ENCODE measurements at regions not wholly inside any gene's neighbourhood (a gene's known extent, or its start where the extent isn't known, plus 50 kb on each side); places are given as distances from the start of the nearest gene placed in this dataset.

GRCh38 chr1:22287273-22287672 lies 144.4 kb upstream of the WNT4 start:
- H3K9me3 ChIP-seq = no peaks in the 10 kb centered on the region
- peaks cover 0 to 5% (median 2%) of the 10 kb centered on the region in 4 donors for H3K4me1 ChIP-seq
- WGBS, 2 donors (ENCODE audit: low coverage in 1 of 2) = 67% methylated on average over 3 of the region's 3 CpGs
- H3K36me3 ChIP-seq = no peaks in the 10 kb centered on the region
- TF ChIP-seq CTCF (IDR thresholded peaks at IDR 0.05) = no peak
- TF ChIP-seq EP300 (IDR thresholded peaks at IDR 0.05; ENCODE audit: low read depth) = no peak
- TF ChIP-seq POLR2A (IDR thresholded peaks at IDR 0.05) = no peak
- no peak for TF ChIP-seq POLR2AphosphoS5 (IDR thresholded peaks at IDR 0.05)
- intact Hi-C loops (cut with DNase I; ENCODE audit: low total_unique reads) = no loop called here
- H3K27ac ChIP-seq = no peak overlapping the region
- no peak for DNase-seq
- no peak overlapping the region for H3K4me3 ChIP-seq
- no peaks in the 10 kb centered on the region for H3K27me3 ChIP-seq
- in situ Hi-C loops (cut with MboI; ENCODE audit: low pct_ligation_motif_present in 1 of 4, low pct_unique_long_range_greater_than_20kb in 1 of 4, low sequenced_read_pairs in 3 of 4) = loop anchor here in 1 of 4 donors (10.0 kb wide), 1 partner anchor 152 kb away; no protein-coding TSS in a partner anchor

GRCh38 chr1:22287946-22288520 lies 145.1 kb upstream of the WNT4 start:
- WGBS, 2 donors (ENCODE audit: low coverage in 1 of 2) = 76% methylated on average over 15 of the region's 15 CpGs; no CpG with 5 or more reads in 1 of the 2 donors
- no peak for DNase-seq
- intact Hi-C loops (cut with DNase I; ENCODE audit: low total_unique reads) = no loop called here
- no peaks in the 10 kb centered on the region for H3K36me3 ChIP-seq
- no peaks in the 10 kb centered on the region for H3K9me3 ChIP-seq
- no peaks in the 10 kb centered on the region for H3K27me3 ChIP-seq
- in situ Hi-C loops (cut with MboI; ENCODE audit: low pct_ligation_motif_present in 1 of 4, low pct_unique_long_range_greater_than_20kb in 1 of 4, low sequenced_read_pairs in 3 of 4) = loop anchor here in 1 of 4 donors (10.0 kb wide), 1 partner anchor 153 kb away; no protein-coding TSS in a partner anchor
- H3K27ac ChIP-seq = no peak overlapping the region
- no peak overlapping the region for H3K4me3 ChIP-seq
- TF ChIP-seq EP300 (IDR thresholded peaks at IDR 0.05; ENCODE audit: low read depth) = no peak
- no peak for TF ChIP-seq POLR2A (IDR thresholded peaks at IDR 0.05)
- TF ChIP-seq POLR2AphosphoS5 (IDR thresholded peaks at IDR 0.05) = no peak
- no peak for TF ChIP-seq CTCF (IDR thresholded peaks at IDR 0.05)
- H3K4me1 ChIP-seq = peaks cover 0 to 6% (median 3%) of the 10 kb centered on the region in 4 donors

- 81 to 100% methylated on average over 1 to 4 of the region's 4 CpGs for WGBS, 2 donors (ENCODE audit: low coverage in 1 of 2)
- no peaks in the 10 kb centered on the region for H3K36me3 ChIP-seq
- TF ChIP-seq EP300 (IDR thresholded peaks at IDR 0.05; ENCODE audit: low read depth) = no peak
- no peak for TF ChIP-seq CTCF (IDR thresholded peaks at IDR 0.05)
- no peak for TF ChIP-seq POLR2AphosphoS5 (IDR thresholded peaks at IDR 0.05)
- TF ChIP-seq POLR2A (IDR thresholded peaks at IDR 0.05) = no peak
- DNase-seq = no peak
- in situ Hi-C loops (cut with MboI; ENCODE audit: low pct_ligation_motif_present in 1 of 4, low pct_unique_long_range_greater_than_20kb in 1 of 4, low sequenced_read_pairs in 3 of 4) (loop anchor here in 1 of 4 donors (10.0 kb wide), 1 partner anchor 154 kb away; no protein-coding TSS in a partner anchor), intact Hi-C loops (cut with DNase I; ENCODE audit: low total_unique reads) (no loop called here)
- H3K4me1 ChIP-seq = peaks cover 0 to 6% (median 3%) of the 10 kb centered on the region in 4 donors
- H3K27me3 ChIP-seq = no peaks in the 10 kb centered on the region
- no peak overlapping the region for H3K27ac ChIP-seq
- no peak overlapping the region for H3K4me3 ChIP-seq
- H3K9me3 ChIP-seq = no peaks in the 10 kb centered on the region
These were observed 145.8 kb upstream of the WNT4 start for GRCh38 chr1:22288593-22289241.

- TF ChIP-seq CTCF (IDR thresholded peaks at IDR 0.05) (no peak), POLR2AphosphoS5 (IDR thresholded peaks at IDR 0.05) (no peak), EP300 (IDR thresholded peaks at IDR 0.05; ENCODE audit: low read depth) (no peak), POLR2A (IDR thresholded peaks at IDR 0.05) (no peak)
- no peak overlapping the region for H3K27ac ChIP-seq
- in situ Hi-C loops (cut with MboI; ENCODE audit: low pct_ligation_motif_present in 1 of 4, low pct_unique_long_range_greater_than_20kb in 1 of 4, low sequenced_read_pairs in 3 of 4) (loop anchor here in 1 of 4 donors (10.0 kb wide), 1 partner anchor 155 kb away; no protein-coding TSS in a partner anchor), intact Hi-C loops (cut with DNase I; ENCODE audit: low total_unique reads) (no loop called here)
- H3K27me3 ChIP-seq = no peaks in the 10 kb centered on the region
- H3K36me3 ChIP-seq = no peaks in the 10 kb centered on the region
- WGBS, 2 donors (ENCODE audit: low coverage in 1 of 2) = 70 to 79% methylated on average over 2 to 8 of the region's 11 CpGs
- H3K4me3 ChIP-seq = no peak overlapping the region
- no peak for DNase-seq
- H3K4me1 ChIP-seq = peaks cover 0 to 6% (median 3%) of the 10 kb centered on the region in 4 donors
- no peaks in the 10 kb centered on the region for H3K9me3 ChIP-seq
These were observed 146.6 kb upstream of the WNT4 start for GRCh38 chr1:22289307-22289995.
